ENCODE measurements at regions not wholly inside any gene's neighbourhood (a gene's known extent, or its start where the extent isn't known, plus 50 kb on each side); places are given as distances from the start of the nearest gene placed in this dataset.

DNA sequence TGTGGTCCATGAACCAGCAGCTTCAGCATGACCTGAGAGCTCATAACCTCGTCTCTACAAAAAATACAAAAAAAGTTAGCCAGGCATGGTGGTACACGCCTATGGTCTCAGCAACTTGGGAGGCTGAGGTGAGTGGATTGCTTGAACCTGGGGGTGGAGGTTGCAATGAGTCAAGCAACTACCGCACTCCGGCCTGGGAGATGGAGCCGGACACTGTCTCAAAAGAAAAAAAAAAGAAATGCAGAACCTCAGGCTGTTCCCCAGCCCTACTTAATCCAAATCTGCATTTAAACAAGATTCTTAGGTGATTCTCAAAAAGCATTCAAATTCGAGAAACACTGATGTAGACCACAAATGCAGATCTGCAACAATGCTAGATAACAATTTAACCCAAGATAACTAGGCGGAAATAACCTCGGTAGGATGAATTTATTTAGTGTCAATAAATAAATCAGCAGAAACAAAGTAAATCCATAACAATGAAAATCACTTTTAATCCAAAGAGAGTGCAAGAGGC, 203.5 kb downstream of the SP3 start:
- no peak for DNase-seq
- H3K9me3 ChIP-seq, result no peaks in the 10 kb centered on the region
- H3K4me1 ChIP-seq, result no peaks in the 10 kb centered on the region
- intact Hi-C loops (cut with DNase I; ENCODE audit: low total_unique reads) (no loop called here), in situ Hi-C loops (cut with MboI; ENCODE audit: low sequenced_read_pairs in 4 of 4) (no loop called here)
- TF ChIP-seq, protein P1, sequence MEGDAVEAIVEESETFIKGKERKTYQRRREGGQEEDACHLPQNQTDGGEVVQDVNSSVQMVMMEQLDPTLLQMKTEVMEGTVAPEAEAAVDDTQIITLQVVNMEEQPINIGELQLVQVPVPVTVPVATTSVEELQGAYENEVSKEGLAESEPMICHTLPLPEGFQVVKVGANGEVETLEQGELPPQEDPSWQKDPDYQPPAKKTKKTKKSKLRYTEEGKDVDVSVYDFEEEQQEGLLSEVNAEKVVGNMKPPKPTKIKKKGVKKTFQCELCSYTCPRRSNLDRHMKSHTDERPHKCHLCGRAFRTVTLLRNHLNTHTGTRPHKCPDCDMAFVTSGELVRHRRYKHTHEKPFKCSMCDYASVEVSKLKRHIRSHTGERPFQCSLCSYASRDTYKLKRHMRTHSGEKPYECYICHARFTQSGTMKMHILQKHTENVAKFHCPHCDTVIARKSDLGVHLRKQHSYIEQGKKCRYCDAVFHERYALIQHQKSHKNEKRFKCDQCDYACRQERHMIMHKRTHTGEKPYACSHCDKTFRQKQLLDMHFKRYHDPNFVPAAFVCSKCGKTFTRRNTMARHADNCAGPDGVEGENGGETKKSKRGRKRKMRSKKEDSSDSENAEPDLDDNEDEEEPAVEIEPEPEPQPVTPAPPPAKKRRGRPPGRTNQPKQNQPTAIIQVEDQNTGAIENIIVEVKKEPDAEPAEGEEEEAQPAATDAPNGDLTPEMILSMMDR (IDR thresholded peaks at IDR 0.05 in 4 of 5, conservative IDR thresholded peaks at IDR 0.05 in 1 of 5), result no peak
- TF ChIP-seq POLR2A (IDR thresholded peaks at IDR 0.05), result no peak
- H3K27ac ChIP-seq, result no peak overlapping the region
- H3K4me3 ChIP-seq, result no peak overlapping the region
- no peaks in the 10 kb centered on the region for H3K27me3 ChIP-seq
- H3K36me3 ChIP-seq, result no peaks in the 10 kb centered on the region
- ATAC-seq, result no peak

DNA sequence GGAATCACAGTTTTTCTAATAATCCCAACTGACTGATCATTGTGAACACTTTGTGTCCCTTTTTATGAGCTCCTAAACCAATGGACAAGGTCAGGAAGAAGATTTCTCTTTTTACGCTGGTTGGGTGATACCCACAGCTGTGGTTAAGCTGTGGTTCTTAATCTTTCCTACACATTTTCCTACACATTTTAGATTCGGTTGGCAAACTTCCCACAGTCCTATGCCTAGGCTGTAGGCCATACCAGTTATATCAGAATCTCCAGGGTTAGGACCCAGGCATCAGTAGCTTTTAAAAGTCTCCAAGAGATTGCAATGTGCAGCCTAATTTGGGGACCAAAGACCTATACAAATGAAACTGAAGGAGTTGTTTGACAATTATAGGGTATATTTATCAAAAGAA, 203.0 kb downstream of the SP3 start:
- in situ Hi-C loops (cut with MboI; ENCODE audit: low sequenced_read_pairs in 4 of 4) (no loop called here), intact Hi-C loops (cut with DNase I; ENCODE audit: low total_unique reads) (no loop called here)
- Histone ChIP-seq H3K4me3 (no peak overlapping the region), H3K27me3 (no peaks in the 10 kb centered on the region), H3K36me3 (no peaks in the 10 kb centered on the region), H3K9me3 (no peaks in the 10 kb centered on the region), H3K4me1 (no peaks in the 10 kb centered on the region), H3K27ac (no peak overlapping the region)
- ATAC-seq (no peak), DNase-seq (no peak)
- no peak for TF ChIP-seq POLR2A (IDR thresholded peaks at IDR 0.05)
- TF ChIP-seq, protein P1 (IDR thresholded peaks at IDR 0.05 in 4 of 5, conservative IDR thresholded peaks at IDR 0.05 in 1 of 5), result no peak

DNA sequence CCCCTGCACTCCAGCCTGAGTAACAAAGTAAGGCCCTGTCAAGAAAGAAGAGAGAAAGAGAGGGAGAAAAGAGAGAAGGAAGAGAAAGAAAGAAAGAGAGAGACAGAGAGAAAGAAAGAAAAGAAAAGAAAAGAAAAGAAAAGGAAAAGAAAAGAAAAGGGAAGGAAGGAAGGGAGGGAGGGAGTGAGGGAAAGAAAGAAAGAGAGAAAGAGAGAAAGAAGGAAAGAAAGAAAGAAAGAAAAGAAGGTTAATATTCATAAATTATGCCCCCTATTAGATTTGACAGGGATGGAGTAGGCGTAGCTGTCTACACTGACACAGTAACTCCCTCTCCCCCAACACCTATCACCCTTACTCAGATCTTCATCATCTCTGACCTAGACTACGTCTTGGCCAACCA, 202.3 kb downstream of the SP3 start:
- Histone ChIP-seq H3K4me1 (no peaks in the 10 kb centered on the region), H3K9me3 (no peaks in the 10 kb centered on the region), H3K27ac (no peak overlapping the region), H3K27me3 (no peaks in the 10 kb centered on the region), H3K4me3 (no peak overlapping the region), H3K36me3 (no peaks in the 10 kb centered on the region)
- ATAC-seq, result no peak
- no peak for DNase-seq
- TF ChIP-seq, protein P1 (IDR thresholded peaks at IDR 0.05 in 4 of 5, conservative IDR thresholded peaks at IDR 0.05 in 1 of 5), result no peak
- no peak for TF ChIP-seq POLR2A (IDR thresholded peaks at IDR 0.05)
- in situ Hi-C loops (cut with MboI; ENCODE audit: low sequenced_read_pairs in 4 of 4) (no loop called here), intact Hi-C loops (cut with DNase I; ENCODE audit: low total_unique reads) (no loop called here)

DNA sequence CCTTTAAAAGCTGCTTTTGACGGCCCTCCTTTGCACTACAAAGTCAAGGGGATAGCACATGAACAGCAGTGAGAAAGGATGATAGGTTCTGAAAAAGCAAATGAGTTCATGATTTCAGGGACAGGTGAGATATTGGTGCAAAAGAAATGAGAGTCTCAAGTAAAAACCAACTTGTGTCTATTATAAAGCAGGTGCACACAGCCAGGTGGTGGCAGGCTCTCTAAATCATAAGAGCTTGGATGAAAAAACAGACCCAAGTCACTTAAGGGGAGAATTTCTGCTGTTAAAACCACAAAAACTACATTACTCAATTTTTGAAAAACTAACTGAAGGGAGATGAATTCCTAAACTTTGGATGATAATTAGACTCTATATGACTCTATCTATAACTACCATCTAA, 201.5 kb downstream of the SP3 start:
- intact Hi-C loops (cut with DNase I; ENCODE audit: low total_unique reads), result no loop called here
- DNase-seq (no peak), ATAC-seq (no peak)
- Histone ChIP-seq H3K36me3 (no peaks in the 10 kb centered on the region), H3K27ac (no peak overlapping the region), H3K9me3 (no peaks in the 10 kb centered on the region), H3K27me3 (no peaks in the 10 kb centered on the region), H3K4me1 (no peaks in the 10 kb centered on the region), H3K4me3 (no peak overlapping the region)
- in situ Hi-C loops (cut with MboI; ENCODE audit: low sequenced_read_pairs in 4 of 4), result no loop called here
- TF ChIP-seq POLR2A (IDR thresholded peaks at IDR 0.05), result no peak
- TF ChIP-seq, protein P1 (IDR thresholded peaks at IDR 0.05 in 4 of 5, conservative IDR thresholded peaks at IDR 0.05 in 1 of 5), result no peak

DNA sequence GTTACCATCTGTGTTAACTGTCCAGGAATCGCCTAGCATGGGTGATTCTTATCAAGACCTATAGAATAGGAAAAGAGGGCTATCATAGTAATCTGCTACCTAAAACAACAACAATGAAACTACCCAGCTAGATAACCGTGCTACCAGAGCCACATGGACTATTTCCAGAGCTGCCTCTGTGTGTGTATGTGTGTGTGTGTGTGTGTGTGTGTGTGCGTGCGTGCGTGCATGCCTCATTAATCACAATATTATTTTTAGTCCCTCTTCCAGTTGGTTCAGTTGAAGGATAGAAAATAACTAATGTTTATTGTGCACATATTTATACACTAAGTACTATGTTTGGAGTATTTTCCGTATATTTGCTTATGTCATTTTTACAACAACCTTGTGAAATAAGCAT, 201.1 kb downstream of the SP3 start:
- Histone ChIP-seq H3K4me1 (no peaks in the 10 kb centered on the region), H3K27ac (no peak overlapping the region), H3K27me3 (no peaks in the 10 kb centered on the region), H3K4me3 (no peak overlapping the region), H3K9me3 (no peaks in the 10 kb centered on the region), H3K36me3 (no peaks in the 10 kb centered on the region)
- intact Hi-C loops (cut with DNase I; ENCODE audit: low total_unique reads) (no loop called here), in situ Hi-C loops (cut with MboI; ENCODE audit: low sequenced_read_pairs in 4 of 4) (no loop called here)
- ATAC-seq (no peak), DNase-seq (no peak)
- TF ChIP-seq, protein P1 (IDR thresholded peaks at IDR 0.05 in 4 of 5, conservative IDR thresholded peaks at IDR 0.05 in 1 of 5), result no peak
- TF ChIP-seq POLR2A (IDR thresholded peaks at IDR 0.05), result no peak
